GM19035 (cell line): ENCODE measurements at regions not wholly inside any gene's neighbourhood (a gene's known extent, or its start where the extent isn't known, plus 50 kb on each side); places are given as distances from the start of the nearest gene placed in this dataset.

ENCODE experiments used
- ATAC-seq: cut with Tn5 transposase; IDR thresholded peaks from one replicate; pipeline ENCODE4 v1.9.1; 2021; ENCODE audit not compliant: unreplicated experiment

- ATAC-seq, result no peak
Observed at GRCh38 chr13:79834876-79835275, 353.9 kb downstream of the NDFIP2 start.

- no peak for ATAC-seq
Observed at GRCh38 chr13:79833991-79834390, 353.0 kb downstream of the NDFIP2 start.

GRCh38 chr13:79831556-79831955, 350.6 kb downstream of the NDFIP2 start:
- no peak for ATAC-seq

- no peak for ATAC-seq
Observed at GRCh38 chr13:79830945-79831344, 350.0 kb downstream of the NDFIP2 start.

GRCh38 chr13:79830426-79830825, 349.5 kb downstream of the NDFIP2 start:
- ATAC-seq, result no peak

GRCh38 chr13:79829880-79830279, 348.9 kb downstream of the NDFIP2 start:
- ATAC-seq, result no peak

- ATAC-seq, result no peak
Observed at GRCh38 chr13:79825959-79826358, 345.0 kb downstream of the NDFIP2 start.

- ATAC-seq, result no peak
Observed at GRCh38 chr13:79815041-79815440, 334.1 kb downstream of the NDFIP2 start.

- ATAC-seq, result peak; percentile 48
Observed at GRCh38 chr13:79812070-79812850, 331.3 kb downstream of the NDFIP2 start.

- ATAC-seq, result no peak
Observed at GRCh38 chr13:79811170-79811569, 330.2 kb downstream of the NDFIP2 start.

GRCh38 chr13:79810669-79811068, 329.7 kb downstream of the NDFIP2 start:
- ATAC-seq, result no peak

GRCh38 chr13:79810018-79810417, 329.1 kb downstream of the NDFIP2 start:
- ATAC-seq, result no peak

GRCh38 chr13:79808475-79808874, 327.5 kb downstream of the NDFIP2 start:
- no peak for ATAC-seq

- ATAC-seq, result no peak
Observed at GRCh38 chr13:79807554-79807953, 326.6 kb downstream of the NDFIP2 start.

GRCh38 chr13:79806821-79807220, 325.9 kb downstream of the NDFIP2 start:
- ATAC-seq, result no peak

GRCh38 chr13:79805317-79805716, 324.4 kb downstream of the NDFIP2 start:
- no peak for ATAC-seq

- no peak for ATAC-seq
Observed at GRCh38 chr13:79803989-79804388, 323.0 kb downstream of the NDFIP2 start.

GRCh38 chr13:79803296-79803695, 322.3 kb downstream of the NDFIP2 start:
- ATAC-seq, result no peak

- ATAC-seq, result no peak
Observed at GRCh38 chr13:79802389-79803085, 321.6 kb downstream of the NDFIP2 start.

- no peak for ATAC-seq
Observed at GRCh38 chr13:79799059-79799867, 318.3 kb downstream of the NDFIP2 start.

GRCh38 chr13:79796136-79796535, 315.2 kb downstream of the NDFIP2 start:
- no peak for ATAC-seq

- no peak for ATAC-seq
Observed at GRCh38 chr13:79794931-79795330, 314.0 kb downstream of the NDFIP2 start.
